Fibroblast of upper back skin (primary cell): ENCODE measurements at regions not wholly inside any gene's neighbourhood (a gene's known extent, or its start where the extent isn't known, plus 50 kb on each side); places are given as distances from the start of the nearest gene placed in this dataset.

Experiments
- DNase-seq: peaks from one replicate; pipeline ENCODE4 v3.0.0-alpha.2; 2013

DNA sequence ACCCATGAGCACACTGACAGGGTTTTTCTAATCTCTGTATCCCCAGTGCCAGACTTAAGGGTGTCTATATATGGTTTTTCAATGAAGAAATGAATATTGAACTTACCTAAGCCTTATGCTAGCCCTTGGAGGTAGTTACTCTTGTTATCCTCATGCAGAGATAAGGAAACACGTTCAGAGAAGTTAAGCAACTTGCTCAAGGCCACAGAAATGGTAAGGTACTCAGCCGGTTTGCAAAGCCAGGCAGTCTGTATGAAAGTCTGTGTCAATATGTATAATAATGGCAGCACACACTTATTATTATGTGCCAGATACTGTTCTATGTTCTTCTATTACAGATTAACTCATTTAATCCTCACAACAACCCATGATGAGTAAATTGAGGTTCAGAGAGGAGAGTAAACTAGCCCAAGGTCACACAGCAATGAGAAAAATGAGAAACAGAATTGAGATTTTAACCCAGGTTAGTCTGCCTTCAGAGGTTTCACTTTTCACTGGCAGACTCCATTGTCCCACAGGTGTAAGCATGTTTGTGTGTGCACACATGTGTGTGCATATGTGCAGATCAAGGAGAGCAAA is 54.6 kb upstream of the CSF3R start:
- no peak for DNase-seq

DNA sequence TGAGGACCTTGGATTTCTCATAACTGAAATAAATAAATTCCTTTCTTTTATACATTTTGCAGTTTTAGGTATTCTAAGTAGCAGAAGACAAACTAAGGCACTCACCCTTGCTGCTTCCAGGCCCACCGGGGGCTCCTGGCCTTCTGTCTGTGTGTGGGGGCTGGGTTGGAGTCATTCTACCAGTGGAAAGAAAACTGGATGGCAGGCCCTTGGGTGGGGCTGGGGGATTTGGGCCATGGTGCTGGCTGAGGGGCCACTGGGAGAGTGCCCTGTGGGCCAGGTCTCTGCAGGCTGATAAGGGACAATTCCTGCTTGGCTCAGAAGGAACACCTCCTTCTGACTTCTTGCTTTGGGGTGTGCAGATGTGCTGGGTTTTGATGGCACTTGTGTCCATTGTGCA is 54.0 kb upstream of the CSF3R start:
- no peak for DNase-seq

DNA sequence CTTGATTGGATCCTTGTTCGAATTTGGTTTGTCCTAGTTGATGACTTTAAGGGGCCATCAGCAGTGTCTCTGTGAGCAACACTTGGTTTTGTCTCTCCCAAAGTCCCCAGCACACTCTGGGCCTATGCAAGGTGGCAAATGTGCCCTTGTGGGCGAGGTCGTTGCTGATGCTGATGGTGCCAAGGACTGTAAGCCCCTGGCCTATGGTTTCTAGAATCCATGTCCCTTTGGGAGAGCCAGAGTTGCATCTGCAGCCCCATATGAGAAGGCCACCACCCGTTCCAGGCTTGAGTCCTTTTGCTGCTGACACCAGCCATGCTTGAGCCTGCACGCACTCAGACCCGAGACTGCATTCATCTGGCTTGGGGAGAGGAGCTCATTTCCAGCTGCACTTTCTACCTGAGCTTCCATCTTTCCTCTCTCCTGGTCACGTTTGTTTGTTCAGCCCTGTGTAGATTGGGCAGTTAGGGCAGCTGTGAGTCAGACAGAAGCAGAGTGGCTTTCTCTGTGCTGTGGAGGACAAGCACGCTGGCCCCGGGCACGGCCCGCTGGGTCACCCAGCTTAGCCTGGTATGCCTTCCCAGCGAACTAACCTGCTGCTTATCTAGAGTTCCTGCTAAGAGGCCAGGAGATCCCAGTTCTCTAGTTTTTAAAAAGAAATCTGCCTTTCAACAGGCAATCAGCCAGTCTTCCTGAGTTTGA is 52.1 kb upstream of the CSF3R start:
- DNase-seq: no peak

DNA sequence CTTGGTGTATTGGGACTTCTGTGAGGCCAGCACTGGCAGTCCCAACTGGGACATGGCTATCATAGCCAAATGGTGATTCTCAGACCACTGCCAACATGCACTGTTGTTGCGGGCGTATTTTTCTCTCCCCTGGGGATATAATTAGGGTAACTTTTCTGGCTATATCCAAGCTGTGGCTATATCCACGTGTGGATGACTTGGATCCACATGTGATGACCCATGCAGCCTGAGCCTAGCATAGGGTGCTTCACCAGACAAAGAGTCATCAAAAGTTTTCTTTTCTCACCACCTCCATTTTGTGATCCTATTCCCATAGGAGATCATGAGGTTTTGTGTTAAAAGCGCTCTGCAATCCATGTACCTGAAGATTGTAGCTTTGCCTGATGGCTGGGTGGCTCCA is 51.2 kb upstream of the CSF3R start:
- no peak for DNase-seq

DNA sequence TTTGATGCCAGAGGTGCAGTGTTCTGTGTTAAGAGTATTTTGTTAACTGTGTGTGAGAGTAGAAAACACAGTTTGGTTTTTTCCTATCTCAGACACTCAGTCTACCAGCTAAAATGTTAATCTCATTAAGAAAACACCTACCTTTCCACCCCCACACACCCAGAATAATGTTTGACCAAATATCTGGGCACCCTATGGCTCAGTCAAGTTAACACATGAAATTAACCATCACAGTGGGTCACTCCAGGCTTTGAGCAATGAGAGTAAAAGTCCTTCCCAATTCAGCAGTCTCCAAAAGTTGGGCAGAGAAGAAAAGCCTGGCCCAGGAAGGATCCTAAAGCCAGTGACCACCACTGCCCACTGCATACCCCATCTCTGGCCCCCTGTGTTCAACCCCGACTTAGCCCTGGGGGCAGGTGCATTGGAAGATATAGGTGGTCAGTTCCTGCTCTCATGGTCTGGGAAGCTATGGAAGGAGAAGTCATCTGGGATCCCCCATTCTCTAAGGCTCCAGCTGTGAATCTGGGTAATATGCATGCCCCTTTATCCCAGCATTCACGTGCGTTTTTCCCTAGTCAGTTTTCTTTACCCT is 50.2 kb upstream of the CSF3R start:
- DNase-seq: no peak
